ENCODE measurements at regions not wholly inside any gene's neighbourhood (a gene's known extent, or its start where the extent isn't known, plus 50 kb on each side); places are given as distances from the start of the nearest gene placed in this dataset.

GRCh38 chr2:221203125-221203524 lies 369.0 kb downstream of the EPHA4 start:
- no peak overlapping the region for H2AFZ ChIP-seq
- H3F3A ChIP-seq (ENCODE audit: insufficient read depth), result no peaks in the 10 kb centered on the region
- TF ChIP-seq EZH2 (IDR thresholded peaks at IDR 0.05; ENCODE audit: insufficient read depth, poor library complexity, severe bottlenecking) (no peak), EZH2phosphoT487 (IDR thresholded peaks at IDR 0.05; ENCODE audit: insufficient read depth, low read depth) (no peak)
- H4K20me1 ChIP-seq (ENCODE audit: insufficient read depth), result no peaks in the 10 kb centered on the region
- no peak overlapping the region for H3K9ac ChIP-seq
- H3K9me3 ChIP-seq (ENCODE audit: low read depth), result no peaks in the 10 kb centered on the region
- H3K27ac ChIP-seq, result no peak overlapping the region
- WGBS, 2 experiments (ENCODE audit: low coverage in 1 of 2, low lambda C conversion rate in 2 of 2, missing lambda C conversion rate in 2 of 2), result 64 to 71% methylated on average over 2 of the region's 2 CpGs
- DNase-seq, result no peak
- no peaks in the 10 kb centered on the region for H3K79me2 ChIP-seq (ENCODE audit: insufficient read depth)
- in situ Hi-C loops (cut with MboI), result no loop called here
- H3K9me2 ChIP-seq (ENCODE audit: insufficient read depth), result no peaks in the 10 kb centered on the region
- H3K27me3 ChIP-seq (replicated peaks; ENCODE audit: insufficient read depth), result no peaks in the 10 kb centered on the region; the same call in none of the 2 replicates
- H3K4me2 ChIP-seq (ENCODE audit: unreplicated experiment), result no peak overlapping the region
- H3K4me3 ChIP-seq, result no peak overlapping the region
- H3K36me3 ChIP-seq (ENCODE audit: low read depth), result no peaks in the 10 kb centered on the region
- no peaks in the 10 kb centered on the region for H3K4me1 ChIP-seq (ENCODE audit: insufficient read depth)

- no peaks in the 10 kb centered on the region for H4K20me1 ChIP-seq (ENCODE audit: insufficient read depth)
- no peak overlapping the region for H3K27ac ChIP-seq
- no peak for TF ChIP-seq EZH2 (IDR thresholded peaks at IDR 0.05; ENCODE audit: insufficient read depth, poor library complexity, severe bottlenecking)
- no peak for TF ChIP-seq EZH2phosphoT487 (IDR thresholded peaks at IDR 0.05; ENCODE audit: insufficient read depth, low read depth)
- H3K4me1 ChIP-seq (ENCODE audit: insufficient read depth), result no peaks in the 10 kb centered on the region
- no peaks in the 10 kb centered on the region for H3K9me3 ChIP-seq (ENCODE audit: low read depth)
- H2AFZ ChIP-seq, result no peak overlapping the region
- DNase-seq, result no peak
- no peak overlapping the region for H3K4me3 ChIP-seq
- in situ Hi-C loops (cut with MboI), result no loop called here
- 1 to 8% methylated on average over 2 of the region's 2 CpGs for WGBS, 2 experiments (ENCODE audit: low coverage in 1 of 2, low lambda C conversion rate in 2 of 2, missing lambda C conversion rate in 2 of 2)
- H3F3A ChIP-seq (ENCODE audit: insufficient read depth), result no peaks in the 10 kb centered on the region
- H3K9ac ChIP-seq, result no peak overlapping the region
- no peak overlapping the region for H3K4me2 ChIP-seq (ENCODE audit: unreplicated experiment)
- H3K79me2 ChIP-seq (ENCODE audit: insufficient read depth), result no peaks in the 10 kb centered on the region
- H3K9me2 ChIP-seq (ENCODE audit: insufficient read depth), result no peaks in the 10 kb centered on the region
- no peaks in the 10 kb centered on the region for H3K36me3 ChIP-seq (ENCODE audit: low read depth)
- no peaks in the 10 kb centered on the region; the same call in none of the 2 replicates for H3K27me3 ChIP-seq (replicated peaks; ENCODE audit: insufficient read depth)
Observed at GRCh38 chr2:221203856-221204255, 368.2 kb downstream of the EPHA4 start.

GRCh38 chr2:221204699-221205098 lies 367.4 kb downstream of the EPHA4 start:
- H3K27ac ChIP-seq, result no peak overlapping the region
- H3K9ac ChIP-seq, result no peak overlapping the region
- no peaks in the 10 kb centered on the region for H3K9me3 ChIP-seq (ENCODE audit: low read depth)
- no peak overlapping the region for H3K4me2 ChIP-seq (ENCODE audit: unreplicated experiment)
- no peak for DNase-seq
- H3K4me1 ChIP-seq (ENCODE audit: insufficient read depth), result no peaks in the 10 kb centered on the region
- no peaks in the 10 kb centered on the region for H3F3A ChIP-seq (ENCODE audit: insufficient read depth)
- H3K4me3 ChIP-seq, result no peak overlapping the region
- no peaks in the 10 kb centered on the region for H3K9me2 ChIP-seq (ENCODE audit: insufficient read depth)
- TF ChIP-seq EZH2phosphoT487 (IDR thresholded peaks at IDR 0.05; ENCODE audit: insufficient read depth, low read depth), result no peak
- TF ChIP-seq EZH2 (IDR thresholded peaks at IDR 0.05; ENCODE audit: insufficient read depth, poor library complexity, severe bottlenecking), result no peak
- no peaks in the 10 kb centered on the region; the same call in none of the 2 replicates for H3K27me3 ChIP-seq (replicated peaks; ENCODE audit: insufficient read depth)
- in situ Hi-C loops (cut with MboI), result no loop called here
- no peaks in the 10 kb centered on the region for H4K20me1 ChIP-seq (ENCODE audit: insufficient read depth)
- H3K79me2 ChIP-seq (ENCODE audit: insufficient read depth), result no peaks in the 10 kb centered on the region
- 25 to 32% methylated on average over 2 of the region's 2 CpGs for WGBS, 2 experiments (ENCODE audit: low coverage in 1 of 2, low lambda C conversion rate in 2 of 2, missing lambda C conversion rate in 2 of 2)
- H2AFZ ChIP-seq, result no peak overlapping the region
- no peaks in the 10 kb centered on the region for H3K36me3 ChIP-seq (ENCODE audit: low read depth)

DNA sequence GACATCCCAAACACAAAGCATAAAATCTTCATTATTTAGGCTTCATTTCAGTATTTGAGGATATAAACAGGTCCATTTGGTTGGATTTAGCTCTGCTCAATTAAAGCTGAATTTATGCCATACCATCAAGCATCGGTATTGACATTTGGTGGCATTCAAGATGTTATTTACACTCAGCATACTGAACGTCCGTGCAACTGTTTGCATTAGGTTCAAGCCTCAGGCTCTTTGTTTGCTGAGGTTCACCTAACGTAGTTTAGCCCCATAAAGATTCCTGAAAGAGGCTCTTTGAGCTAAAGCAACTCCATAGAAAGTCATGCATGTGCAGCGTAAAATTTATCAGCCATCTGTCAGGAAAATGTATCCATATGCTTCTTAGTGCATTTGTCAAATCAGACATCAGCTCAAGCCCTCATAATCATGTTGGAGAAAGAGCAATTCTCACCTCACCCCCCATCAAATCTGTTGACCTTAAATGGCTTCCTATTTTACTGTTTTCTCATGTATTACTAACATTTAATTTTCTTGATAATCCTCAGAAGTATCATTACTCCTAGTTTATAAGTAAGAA lies 366.9 kb downstream of the EPHA4 start:
- H3F3A ChIP-seq (ENCODE audit: insufficient read depth), result no peaks in the 10 kb centered on the region
- no peaks in the 10 kb centered on the region for H3K9me2 ChIP-seq (ENCODE audit: insufficient read depth)
- H2AFZ ChIP-seq, result no peak overlapping the region
- no peak overlapping the region for H3K4me3 ChIP-seq
- H3K27ac ChIP-seq, result no peak overlapping the region
- no peaks in the 10 kb centered on the region for H3K4me1 ChIP-seq (ENCODE audit: insufficient read depth)
- H3K27me3 ChIP-seq (replicated peaks; ENCODE audit: insufficient read depth), result no peaks in the 10 kb centered on the region; the same call in none of the 2 replicates
- no peak for TF ChIP-seq EZH2phosphoT487 (IDR thresholded peaks at IDR 0.05; ENCODE audit: insufficient read depth, low read depth)
- no peak overlapping the region for H3K4me2 ChIP-seq (ENCODE audit: unreplicated experiment)
- in situ Hi-C loops (cut with MboI), result no loop called here
- 22 to 25% methylated on average over 5 of the region's 5 CpGs for WGBS, 2 experiments (ENCODE audit: low coverage in 1 of 2, low lambda C conversion rate in 2 of 2, missing lambda C conversion rate in 2 of 2)
- no peaks in the 10 kb centered on the region for H3K79me2 ChIP-seq (ENCODE audit: insufficient read depth)
- DNase-seq, result no peak
- H3K9me3 ChIP-seq (ENCODE audit: low read depth), result no peaks in the 10 kb centered on the region
- H3K9ac ChIP-seq, result no peak overlapping the region
- no peaks in the 10 kb centered on the region for H3K36me3 ChIP-seq (ENCODE audit: low read depth)
- H4K20me1 ChIP-seq (ENCODE audit: insufficient read depth), result no peaks in the 10 kb centered on the region

- H3K79me2 ChIP-seq (ENCODE audit: insufficient read depth), result no peaks in the 10 kb centered on the region
- no peaks in the 10 kb centered on the region for H3K9me2 ChIP-seq (ENCODE audit: insufficient read depth)
- H3K4me3 ChIP-seq, result no peak overlapping the region
- no peak for DNase-seq
- H2AFZ ChIP-seq, result no peak overlapping the region
- H3K27ac ChIP-seq, result no peak overlapping the region
- no peak overlapping the region for H3K4me2 ChIP-seq (ENCODE audit: unreplicated experiment)
- H3K36me3 ChIP-seq (ENCODE audit: low read depth), result no peaks in the 10 kb centered on the region
- H3K9ac ChIP-seq, result no peak overlapping the region
- 44 to 45% methylated on average over 2 of the region's 2 CpGs for WGBS, 2 experiments (ENCODE audit: low coverage in 1 of 2, low lambda C conversion rate in 2 of 2, missing lambda C conversion rate in 2 of 2)
- TF ChIP-seq EZH2phosphoT487 (IDR thresholded peaks at IDR 0.05; ENCODE audit: insufficient read depth, low read depth) (no peak), EZH2 (IDR thresholded peaks at IDR 0.05; ENCODE audit: insufficient read depth, poor library complexity, severe bottlenecking) (no peak)
- H3F3A ChIP-seq (ENCODE audit: insufficient read depth), result no peaks in the 10 kb centered on the region
- no peaks in the 10 kb centered on the region for H4K20me1 ChIP-seq (ENCODE audit: insufficient read depth)
- peaks cover 4% of the 10 kb centered on the region; the same call in 1 of the 2 replicates for H3K27me3 ChIP-seq (replicated peaks; ENCODE audit: insufficient read depth)
- in situ Hi-C loops (cut with MboI), result no loop called here
- H3K9me3 ChIP-seq (ENCODE audit: low read depth), result no peaks in the 10 kb centered on the region
- no peaks in the 10 kb centered on the region for H3K4me1 ChIP-seq (ENCODE audit: insufficient read depth)
Observed at GRCh38 chr2:221210686-221211085, 361.4 kb downstream of the EPHA4 start.
